Omental fat pad (tissue), 3 donors: ENCODE measurements at regions not wholly inside any gene's neighbourhood (a gene's known extent, or its start where the extent isn't known, plus 50 kb on each side); places are given as distances from the start of the nearest gene placed in this dataset.

Experiments
- ATAC-seq: fragments of 150-250 bp; one replicate; pipeline ENCODE4 v1.9.1; 2016; ENCODE audit warnings: mild to moderate bottlenecking, moderate library complexity; ENCODE audit not compliant: low FRiP score
- DNase-seq: peaks from one replicate; pipeline ENCODE4 v3.0.0-alpha.2; 2019; ENCODE audit warnings: low spot score
- CTCF ChIP-seq, 3 donors: fragments of 450-650 bp; IDR thresholded peaks; one replicate each; pipeline ENCODE4 v1.5.1; 2016 to 2017; ENCODE audit warnings: antibody characterized with exemption in 3 of 3, mild to moderate bottlenecking in 3 of 3, moderate library complexity in 2 of 3

GRCh38 chr2:7824211-7824610 lies 857.6 kb upstream of the ID2 start:
- DNase-seq (no peak), ATAC-seq (no peak)
- TF ChIP-seq CTCF (IDR thresholded peaks at IDR 0.05): no peak

- DNase-seq (no peak), ATAC-seq (peak; percentile 87)
Observed at GRCh38 chr2:7825591-7826312, 856.1 kb upstream of the ID2 start.

GRCh38 chr2:7826656-7827055 lies 855.2 kb upstream of the ID2 start:
- TF ChIP-seq CTCF (IDR thresholded peaks at IDR 0.05): no peak
- DNase-seq (no peak), ATAC-seq (no peak)

More at GRCh38 chr2:7825591-7826312, 856.1 kb upstream of the ID2 start:
- no peak for TF ChIP-seq CTCF (IDR thresholded peaks at IDR 0.05)

- DNase-seq: no peak
- no peak for TF ChIP-seq CTCF (IDR thresholded peaks at IDR 0.05)
- ATAC-seq: no peak
Observed at GRCh38 chr2:7829241-7829640, 852.6 kb upstream of the ID2 start.

GRCh38 chr2:7830616-7831015 lies 851.2 kb upstream of the ID2 start:
- no peak for ATAC-seq
- no peak for TF ChIP-seq CTCF (IDR thresholded peaks at IDR 0.05)
- DNase-seq: no peak

GRCh38 chr2:7835151-7835550 lies 846.7 kb upstream of the ID2 start:
- TF ChIP-seq CTCF (IDR thresholded peaks at IDR 0.05): no peak
- ATAC-seq: no peak
- DNase-seq: no peak
